MCF 10A (cell line): ENCODE measurements at regions not wholly inside any gene's neighbourhood (a gene's known extent, or its start where the extent isn't known, plus 50 kb on each side); places are given as distances from the start of the nearest gene placed in this dataset.

Experiments
- BruUV-seq: library from RNA; stranded (reverse); fragments of 400-500 nt; replicated peaks from 2 replicates; lab custom pipeline; 2021; lab: Mats Ljungman, UMichigan
- CTCF ChIA-PET: fragments of 300-600 bp; sonication (Branson Sonifier 250); formaldehyde crosslinking; extraction: SDS; loops from one replicate; lab custom pipeline; 2021; ENCODE audit warnings: antibody characterized with exemption, inconsistent platforms; lab: Yijun Ruan, JAX
- POLR2A ChIA-PET: fragments of 300-600, 350-650 bp; sonication (Branson Sonifier 250); formaldehyde crosslinking; extraction: SDS; loops from one replicate; lab custom pipeline; 2020; ENCODE audit warnings: antibody characterized with exemption, inconsistent platforms; lab: Yijun Ruan, JAX
- DNase-seq: peaks from one replicate; pipeline ENCODE4 v3.0.0-alpha.2; 2018; ENCODE audit not compliant: unreplicated experiment
- H3K27ac Mint-ChIP-seq: one replicate; pipeline ENCODE4 v1.8.0; 2022; ENCODE audit warnings: mild to moderate bottlenecking, low read depth, mixed read lengths; ENCODE audit not compliant: unreplicated experiment
- H3K27me3 Mint-ChIP-seq: one replicate; pipeline ENCODE4 v1.8.0; 2022; ENCODE audit warnings: mixed read lengths; ENCODE audit not compliant: insufficient read depth, unreplicated experiment
- H3K36me3 Mint-ChIP-seq: one replicate; pipeline ENCODE4 v1.8.0; 2022; ENCODE audit warnings: mild to moderate bottlenecking, moderate library complexity, mixed read lengths; ENCODE audit not compliant: insufficient read depth, unreplicated experiment
- H3K4me1 Mint-ChIP-seq: one replicate; pipeline ENCODE4 v1.8.0; 2022; ENCODE audit warnings: mixed read lengths; ENCODE audit not compliant: insufficient read depth, unreplicated experiment
- H3K4me3 Mint-ChIP-seq: one replicate; pipeline ENCODE4 v1.8.0; 2022; ENCODE audit warnings: mild to moderate bottlenecking, moderate library complexity, mixed read lengths; ENCODE audit not compliant: unreplicated experiment
- H3K9me3 Mint-ChIP-seq: one replicate; pipeline ENCODE4 v1.8.0; 2022; ENCODE audit warnings: mixed read lengths; ENCODE audit not compliant: unreplicated experiment
- CTCF ChIP-seq: fragments of 200-600 bp; IDR thresholded peaks from one replicate; pipeline ENCODE4 v1.8.0; 2022; ENCODE audit warnings: antibody characterized with exemption, mild to moderate bottlenecking; ENCODE audit not compliant: unreplicated experiment
- intact Hi-C: fragments of 100-400 bp; cut with micrococcal nuclease; formaldehyde crosslinking; loops from 2 replicates; pipeline ENCODE4 v1.14.1; 2022

GRCh38 chr1:70896224-70896623 lies 151.4 kb downstream of the PTGER3 start:
- POLR2A ChIA-PET, result no interaction called here
- no peaks in the 10 kb centered on the region for H3K36me3 Mint-ChIP-seq
- H3K27me3 Mint-ChIP-seq, result peaks cover 59% of the 10 kb centered on the region
- H3K9me3 Mint-ChIP-seq, result no peaks in the 10 kb centered on the region
- no peaks in the 10 kb centered on the region for H3K4me1 Mint-ChIP-seq
- H3K4me3 Mint-ChIP-seq, result no peak overlapping the region
- CTCF ChIA-PET, result interaction anchor here (0.7 to 1.3 kb wide), 3 partner anchors 9 to 218 kb away, joined by 3 to 4 read pairs (median 3); no protein-coding TSS in a partner anchor
- no TSS peak for BruUV-seq
- intact Hi-C loops, result loop anchor here (2.0 to 5.0 kb wide), 2 partner anchors 209 to 367 kb away; no protein-coding TSS in a partner anchor
- peak; percentile 22 for DNase-seq
- H3K27ac Mint-ChIP-seq, result no peak overlapping the region
- TF ChIP-seq CTCF, result peak; percentile 22

DNA sequence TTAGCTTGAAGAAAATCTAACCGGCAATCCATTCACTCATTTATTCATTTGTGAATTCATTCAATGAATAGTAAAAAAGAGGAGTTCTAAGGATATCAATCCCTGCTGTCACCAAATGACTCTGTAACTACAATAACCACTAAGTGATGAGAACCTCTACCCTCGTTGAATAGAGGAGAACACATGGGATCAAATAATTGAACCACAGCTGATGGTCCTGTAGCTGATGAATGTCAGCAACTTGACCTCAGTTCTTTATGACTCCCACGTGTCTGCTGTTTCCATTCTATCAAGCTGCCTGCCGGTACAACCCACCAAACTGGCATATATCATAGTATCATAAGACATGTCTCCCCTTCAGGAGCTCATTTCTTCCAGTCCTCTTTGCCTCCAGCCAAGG lies 150.3 kb downstream of the PTGER3 start:
- intact Hi-C loops, result loop anchor here (2.0 to 5.0 kb wide), 2 partner anchors 210 to 368 kb away; no protein-coding TSS in a partner anchor
- CTCF ChIA-PET, result interaction anchor here (0.8 to 1.0 kb wide), 2 partner anchors 219 to 370 kb away, joined by 4 read pairs; no protein-coding TSS in a partner anchor
- no peak for TF ChIP-seq CTCF

GRCh38 chr1:70899735-70900134 lies 147.9 kb downstream of the PTGER3 start:
- no peaks in the 10 kb centered on the region for H3K9me3 Mint-ChIP-seq
- ChIA-PET CTCF (no interaction called here), POLR2A (no interaction called here)
- no peak overlapping the region for H3K4me3 Mint-ChIP-seq
- TF ChIP-seq CTCF, result no peak
- DNase-seq, result no peak
- BruUV-seq, result no TSS peak
- intact Hi-C loops, result loop anchor here (5.0 kb wide), 1 partner anchor 212 kb away; no protein-coding TSS in a partner anchor
- H3K27ac Mint-ChIP-seq, result no peak overlapping the region
- H3K4me1 Mint-ChIP-seq, result no peaks in the 10 kb centered on the region
- peaks cover 83% of the 10 kb centered on the region for H3K27me3 Mint-ChIP-seq
- no peaks in the 10 kb centered on the region for H3K36me3 Mint-ChIP-seq

More for the DNA sequence above, 150.3 kb downstream of the PTGER3 start:
- H3K4me3 Mint-ChIP-seq, result no peak overlapping the region
- POLR2A ChIA-PET, result no interaction called here
- H3K36me3 Mint-ChIP-seq, result no peaks in the 10 kb centered on the region
- no peaks in the 10 kb centered on the region for H3K4me1 Mint-ChIP-seq
- peaks cover 66% of the 10 kb centered on the region for H3K27me3 Mint-ChIP-seq
- no TSS peak for BruUV-seq
- H3K9me3 Mint-ChIP-seq, result no peaks in the 10 kb centered on the region
- DNase-seq, result no peak
- H3K27ac Mint-ChIP-seq, result no peak overlapping the region

DNA sequence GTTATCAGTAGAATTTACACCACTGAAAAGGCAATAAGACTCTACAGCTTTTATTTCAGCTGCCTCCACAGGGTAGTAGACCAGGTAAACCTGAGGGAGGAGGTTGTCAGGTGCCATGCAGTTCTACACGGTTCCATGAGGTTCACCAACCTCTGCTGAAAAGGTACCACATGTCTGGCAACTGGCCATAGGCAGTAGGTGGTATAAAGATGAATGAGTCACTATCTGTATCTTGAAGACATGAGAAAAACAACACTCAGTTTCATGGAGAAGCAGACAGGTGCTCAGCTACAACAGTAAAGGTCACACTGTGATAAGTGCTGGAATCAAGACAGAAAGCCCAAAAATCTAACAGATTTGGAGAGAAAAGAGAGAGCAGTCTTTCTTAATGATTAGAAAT lies 145.4 kb downstream of the PTGER3 start:
- intact Hi-C loops, result no loop called here
- TF ChIP-seq CTCF, result no peak
- Mint-ChIP-seq H3K4me3 (no peak overlapping the region), H3K27ac (no peak overlapping the region), H3K4me1 (no peaks in the 10 kb centered on the region), H3K27me3 (peaks cover 64% of the 10 kb centered on the region), H3K9me3 (no peaks in the 10 kb centered on the region), H3K36me3 (no peaks in the 10 kb centered on the region)
- DNase-seq, result peak; percentile 22
- ChIA-PET POLR2A (no interaction called here), CTCF (no interaction called here)
- no TSS peak for BruUV-seq
